NB4 (cell line): ENCODE measurements at regions not wholly inside any gene's neighbourhood (a gene's known extent, or its start where the extent isn't known, plus 50 kb on each side); places are given as distances from the start of the nearest gene placed in this dataset.

Source experiments
- CTCF ChIP-seq: IDR thresholded peaks from one replicate; pipeline ENCODE4 v1.5.1; 2012; ENCODE audit warnings: low read depth, low read length
- POLR2A ChIP-seq: IDR thresholded peaks from 2 replicates; pipeline ENCODE4 v1.6.1; 2011; ENCODE audit warnings: mild to moderate bottlenecking; ENCODE audit not compliant: insufficient read length; ENCODE audit errors: extremely low read depth

GRCh38 chr10:91742229-91742628 is 56.0 kb upstream of the TNKS2 start:
- no peak for TF ChIP-seq CTCF
- no peak for TF ChIP-seq POLR2A
